ENCODE measurements at regions not wholly inside any gene's neighbourhood (a gene's known extent, or its start where the extent isn't known, plus 50 kb on each side); places are given as distances from the start of the nearest gene placed in this dataset.

GRCh38 chr18:56444201-56444600 is 194.2 kb downstream of the TXNL1 start:
- TF ChIP-seq POLR2A (IDR thresholded peaks at IDR 0.05) (no peak), CTCF (IDR thresholded peaks at IDR 0.05) (no peak), EP300 (IDR thresholded peaks at IDR 0.05) (no peak)

Measured in ovary (tissue), 3 donors.